Spleen (tissue), 11 donors: ENCODE measurements at regions not wholly inside any gene's neighbourhood (a gene's known extent, or its start where the extent isn't known, plus 50 kb on each side); places are given as distances from the start of the nearest gene placed in this dataset.

Experiments
- DNase-seq: peaks from one replicate; pipeline ENCODE4 v3.0.0-alpha.2; 2020
- H3K27ac ChIP-seq, 8 donors: fragments of 200-600 bp; sonication (generic) in 7 of 8; 1 replicate in 4 of 8; 2 replicates in 4 of 8; pipeline versions ENCODE4 v1.5.0 to v1.8.0; 2016 to 2021; ENCODE audit warnings: inconsistent platforms in 4 of 8, mild to moderate bottlenecking in 4 of 8, moderate library complexity in 1 of 8
- H3K27me3 ChIP-seq, 7 donors: fragments of 200-600 bp; sonication (generic) in 6 of 7; replicated peaks in 1 of 7; 1 replicate in 4 of 7; 2 replicates in 3 of 7; pipeline versions ENCODE4 v1.5.0 to v1.8.0; 2016 to 2021; ENCODE audit warnings: inconsistent platforms in 3 of 7, mild to moderate bottlenecking in 1 of 7
- H3K36me3 ChIP-seq, 6 donors: fragments of 200-600 bp; sonication (generic) in 5 of 6; 1 replicate in 4 of 6; 2 replicates in 2 of 6; pipeline versions ENCODE4 v1.5.0 to v1.8.0; 2016 to 2021; ENCODE audit warnings: inconsistent platforms in 2 of 6
- H3K4me1 ChIP-seq, 6 donors: fragments of 200-600 bp; sonication (generic) in 5 of 6; 1 replicate in 3 of 6; 2 replicates in 3 of 6; pipeline versions ENCODE4 v1.5.0 to v1.8.0; 2016 to 2021; ENCODE audit warnings: inconsistent platforms in 3 of 6
- H3K4me3 ChIP-seq, 8 donors: fragments of 200-600 bp; sonication (generic) in 7 of 8; 1 replicate in 4 of 8; 2 replicates in 4 of 8; pipeline versions ENCODE4 v1.5.0 to v1.8.0; 2016 to 2021; ENCODE audit warnings: inconsistent platforms in 4 of 8, mild to moderate bottlenecking in 4 of 8, moderate library complexity in 2 of 8
- H3K9me3 ChIP-seq, 8 donors: fragments of 200-600 bp; sonication (generic) in 7 of 8; 1 replicate in 4 of 8; 2 replicates in 4 of 8; pipeline versions ENCODE4 v1.5.0 to v1.8.0; 2016 to 2021; ENCODE audit warnings: inconsistent platforms in 4 of 8
- CTCF ChIP-seq, 11 experiments: fragments of 200-600 bp in 7 of 11; fragments of 450-650 bp in 4 of 11; sonication (generic) in 4 of 11; IDR thresholded peaks in 8 of 11; conservative IDR thresholded peaks in 3 of 11; 1 replicate in 7 of 11; 2 replicates in 4 of 11; pipeline versions ENCODE4 v1.4.0 to v1.8.0; 2016 to 2021; ENCODE audit warnings: antibody characterized with exemption in 11 of 11, inconsistent platforms in 4 of 11, mild to moderate bottlenecking in 1 of 11
- POLR2A ChIP-seq, 3 donors: fragments of 450-650 bp; IDR thresholded peaks; one replicate each; pipeline ENCODE4 v1.5.1; 2017; ENCODE audit warnings: antibody characterized with exemption in 3 of 3, mild to moderate bottlenecking in 1 of 3
- POLR2AphosphoS5 ChIP-seq, 3 donors: sonication (generic); formaldehyde crosslinking; IDR thresholded peaks; one replicate each; pipeline ENCODE4 v1.5.1; 2017; ENCODE audit warnings: antibody characterized with exemption in 3 of 3
- whole genome bisulfite sequencing, 5 donors: extraction: QIAGEN DNeasy Blood & Tissue Kit in 3 of 5; methylation state at CpG; one replicate each; pipeline versions ENCODE4 v1.1.5 to v1.1.7; 2013 to 2018; 5-methylcytosine and 5-hydroxymethylcytosine counted together
- intact Hi-C: fragments of 100-400 bp; cut with DNase I; formaldehyde crosslinking; loops from one replicate; pipeline ENCODE4 v1.15.0; 2023; ENCODE audit warnings: low total_unique reads
- donor health status: healthy with polysubstance abuse.
- donor health status: DM: no; HTN: no; CAD: no; lungs with moderate emphysema.
- donor health status: DM: no; HTN: no; CAD: no.
- donor health status: Bipolar disorder and iron deficiency.
- donor health status: healthy.
- donor health status: DM: no; HTN: no; CAD: no.
- donor health status: DM: yes; HTN: yes; CAD: no.

GRCh38 chr1:115179397-115180079, 90.2 kb upstream of the TSPAN2 start:
- intact Hi-C loops, result no loop called here

GRCh38 chr1:115176189-115176588, 86.9 kb upstream of the TSPAN2 start:
- no peak for DNase-seq
- intact Hi-C loops, result no loop called here
- TF ChIP-seq POLR2A (IDR thresholded peaks at IDR 0.05), result no peak
- no peak for TF ChIP-seq CTCF (IDR thresholded peaks at IDR 0.05 in 8 of 11, conservative IDR thresholded peaks at IDR 0.05 in 3 of 11)
- no peak for TF ChIP-seq POLR2AphosphoS5 (IDR thresholded peaks at IDR 0.05)
- 53 to 100% (median 82%) methylated on average over 1 of the region's 1 CpG for WGBS, 5 donors
- H3K27ac ChIP-seq, result no peak overlapping the region
- peaks cover 0 to 9% (median 0%) of the 10 kb centered on the region in 7 donors for H3K27me3 ChIP-seq
- H3K4me3 ChIP-seq, result no peak overlapping the region
- no peaks in the 10 kb centered on the region for H3K4me1 ChIP-seq
- no peaks in the 10 kb centered on the region for H3K36me3 ChIP-seq
- H3K9me3 ChIP-seq, result no peaks in the 10 kb centered on the region

More at GRCh38 chr1:115179397-115180079, 90.2 kb upstream of the TSPAN2 start:
- WGBS, 5 donors, result 76 to 91% (median 85%) methylated on average over 5 to 12 of the region's 12 CpGs
- no peak overlapping the region for H3K27ac ChIP-seq
- no peaks in the 10 kb centered on the region for H3K36me3 ChIP-seq
- H3K4me3 ChIP-seq, result no peak overlapping the region
- no peak for DNase-seq
- H3K4me1 ChIP-seq, result peaks cover 0 to 11% (median 0%) of the 10 kb centered on the region in 6 donors
- no peak for TF ChIP-seq POLR2AphosphoS5 (IDR thresholded peaks at IDR 0.05)
- no peak for TF ChIP-seq POLR2A (IDR thresholded peaks at IDR 0.05)
- TF ChIP-seq CTCF (IDR thresholded peaks at IDR 0.05 in 8 of 11, conservative IDR thresholded peaks at IDR 0.05 in 3 of 11), result no peak
- H3K27me3 ChIP-seq, result no peaks in the 10 kb centered on the region
- H3K9me3 ChIP-seq, result no peaks in the 10 kb centered on the region

- 64 to 81% (median 66%) methylated on average over 2 of the region's 2 CpGs for WGBS, 5 donors
- Histone ChIP-seq H3K36me3 (no peaks in the 10 kb centered on the region), H3K4me3 (no peak overlapping the region), H3K4me1 (no peaks in the 10 kb centered on the region), H3K9me3 (no peaks in the 10 kb centered on the region), H3K27me3 (peaks cover 0 to 9% (median 0%) of the 10 kb centered on the region in 7 donors), H3K27ac (no peak overlapping the region)
- intact Hi-C loops, result no loop called here
- TF ChIP-seq CTCF (IDR thresholded peaks at IDR 0.05 in 8 of 11, conservative IDR thresholded peaks at IDR 0.05 in 3 of 11), result no peak
- TF ChIP-seq POLR2AphosphoS5 (IDR thresholded peaks at IDR 0.05), result no peak
- TF ChIP-seq POLR2A (IDR thresholded peaks at IDR 0.05), result no peak
- DNase-seq, result no peak
These were observed 86.3 kb upstream of the TSPAN2 start for GRCh38 chr1:115175596-115175995.

GRCh38 chr1:115173151-115173550, 83.8 kb upstream of the TSPAN2 start:
- intact Hi-C loops, result no loop called here
- TF ChIP-seq POLR2AphosphoS5 (IDR thresholded peaks at IDR 0.05), result no peak
- no peak for TF ChIP-seq POLR2A (IDR thresholded peaks at IDR 0.05)
- no peak for TF ChIP-seq CTCF (IDR thresholded peaks at IDR 0.05 in 8 of 11, conservative IDR thresholded peaks at IDR 0.05 in 3 of 11)
- Histone ChIP-seq H3K4me1 (no peaks in the 10 kb centered on the region), H3K27ac (no peak overlapping the region), H3K9me3 (no peaks in the 10 kb centered on the region), H3K27me3 (peaks cover 0 to 9% (median 0%) of the 10 kb centered on the region in 7 donors), H3K36me3 (no peaks in the 10 kb centered on the region), H3K4me3 (no peak overlapping the region)
- no peak for DNase-seq
- WGBS, 5 donors, result 78 to 95% (median 82%) methylated on average over 1 of the region's 1 CpG
